Heart left ventricle (tissue), 13 donors: ENCODE measurements at regions not wholly inside any gene's neighbourhood (a gene's known extent, or its start where the extent isn't known, plus 50 kb on each side); places are given as distances from the start of the nearest gene placed in this dataset.

Experiments used
- CTCF ChIP-seq, 12 donors: fragments of 200-600 bp; sonication (generic) in 4 of 12; IDR thresholded peaks; one replicate each; pipeline versions ENCODE4 v1.5.0 to v1.8.0; 2018 to 2022; ENCODE audit warnings: antibody characterized with exemption in 12 of 12, mild to moderate bottlenecking in 5 of 12
- POLR2A ChIP-seq, 2 donors: fragments of 450-650 bp; IDR thresholded peaks; one replicate each; pipeline ENCODE4 v1.6.1; 2017; ENCODE audit warnings: antibody characterized with exemption in 2 of 2, mild to moderate bottlenecking in 2 of 2, moderate library complexity in 2 of 2
- donor health status: ischemic (EF 13 %, LVEDD 7.1; RV severe dilation, severe dysfunction).
- donor health status: DM: no; HTN: yes; CAD: no.
- donor health status: DM: no; HTN: no; CAD: no.
- donor health status: ischemic (EF 25% LVEDD 6.9; RV normal size, moderate dysfunction).
- donor health status: ischemic (EF 25% LVEDD 5.7; RV mildly dilated, moderate dysfunction).
- donor health status: ischemic (EF 35%, LVEDD 5.7; RV mildly dilated, moderate dysfunction).
- donor health status: nonischemic (EF 11% LVEDD 7.7; RV severe dilation, severe dysfunction).
- donor health status: DM: yes; HTN: yes; CAD: no.
- donor health status: PGD.
- donor health status: ischemic (EF 29% LVEDD 5.4; RV normal size, mild dysfunction).
- donor health status: nonischemic (EF 23%, LVEDD 6.1; RV moderate dilation, normal function).

GRCh38 chr10:31745612-31746376, 182.8 kb downstream of the ARHGAP12 start:
- no peak for TF ChIP-seq CTCF (IDR thresholded peaks at IDR 0.05)
- no peak for TF ChIP-seq POLR2A (IDR thresholded peaks at IDR 0.05)
